ENCODE measurements at regions not wholly inside any gene's neighbourhood (a gene's known extent, or its start where the extent isn't known, plus 50 kb on each side); places are given as distances from the start of the nearest gene placed in this dataset.
"Not testable (repeated sequence)": the region's sequence is repeated elsewhere in the genome, so short reads cannot be mapped to it uniquely, and the experiment has no call there.

- TF ChIP-seq CTCF (IDR thresholded peaks at IDR 0.05; ENCODE audit: insufficient read depth, missing control alignments): no peak
- DNase-seq (ENCODE audit: insufficient read length, low spot score) (no peak), FAIRE-seq (no peak)
Observed at GRCh38 chr7:79520543-79520942, 67.1 kb upstream of the MAGI2 start.

- DNase-seq (ENCODE audit: insufficient read length, low spot score): no peak
- TF ChIP-seq CTCF (IDR thresholded peaks at IDR 0.05; ENCODE audit: insufficient read depth, missing control alignments): no peak
- FAIRE-seq: no peak
Observed at GRCh38 chr7:79515358-79515757, 61.9 kb upstream of the MAGI2 start.

GRCh38 chr7:79513261-79513660, 59.8 kb upstream of the MAGI2 start:
- TF ChIP-seq CTCF (IDR thresholded peaks at IDR 0.05; ENCODE audit: insufficient read depth, missing control alignments): no peak
- no peak for FAIRE-seq
- DNase-seq (ENCODE audit: insufficient read length, low spot score): no peak

- DNase-seq (ENCODE audit: insufficient read length, low spot score): no peak
- no peak for TF ChIP-seq CTCF (IDR thresholded peaks at IDR 0.05; ENCODE audit: insufficient read depth, missing control alignments)
- no peak for FAIRE-seq
Observed at GRCh38 chr7:79512261-79512660, 58.8 kb upstream of the MAGI2 start.

- not testable (repeated sequence) for FAIRE-seq; DNase-seq (ENCODE audit: insufficient read length, low spot score)
Observed at GRCh38 chr7:79511056-79511455, 57.6 kb upstream of the MAGI2 start.

- no peak for DNase-seq (ENCODE audit: insufficient read length, low spot score)
- no peak for TF ChIP-seq CTCF (IDR thresholded peaks at IDR 0.05; ENCODE audit: insufficient read depth, missing control alignments)
- FAIRE-seq: no peak
Observed at GRCh38 chr7:79507131-79507530, 53.7 kb upstream of the MAGI2 start.

GRCh38 chr7:79506481-79506880, 53.0 kb upstream of the MAGI2 start:
- no peak for TF ChIP-seq CTCF (IDR thresholded peaks at IDR 0.05; ENCODE audit: insufficient read depth, missing control alignments)
- DNase-seq (ENCODE audit: insufficient read length, low spot score) (no peak), FAIRE-seq (no peak)
